BE2C (cell line): ENCODE measurements at regions not wholly inside any gene's neighbourhood (a gene's known extent, or its start where the extent isn't known, plus 50 kb on each side); places are given as distances from the start of the nearest gene placed in this dataset.
"Not testable (repeated sequence)": the region's sequence is repeated elsewhere in the genome, so short reads cannot be mapped to it uniquely, and the experiment has no call there.

Experiments
- DNase-seq: peaks from one replicate; pipeline ENCODE4 v3.0.0-alpha.2; 2020
- H3K27me3 ChIP-seq: fragments of 250-450 bp; sonication (Bioruptor Pico); 2 replicates; pipeline ENCODE4 v1.5.1; 2020; ENCODE audit warnings: mild to moderate bottlenecking
- H3K36me3 ChIP-seq: fragments of 250-450 bp; sonication (Bioruptor Pico); 2 replicates; pipeline ENCODE4 v1.5.1; 2020; ENCODE audit warnings: mild to moderate bottlenecking
- H3K4me1 ChIP-seq: fragments of 250-450 bp; sonication (Bioruptor Pico); 2 replicates; pipeline ENCODE4 v1.5.1; 2020
- H3K4me3 ChIP-seq: 2 replicates; pipeline ENCODE4 v1.5.1; 2011; ENCODE audit warnings: low read depth, low read length
- H3K9me3 ChIP-seq: fragments of 250-450 bp; sonication (Bioruptor Pico); 2 replicates; pipeline ENCODE4 v1.5.1; 2020
- CTCF ChIP-seq: IDR thresholded peaks from 2 replicates; pipeline ENCODE4 v1.5.1; 2012; ENCODE audit warnings: mild to moderate bottlenecking, low read depth, low read length

- Histone ChIP-seq H3K27me3 (no peaks in the 10 kb centered on the region), H3K9me3 (no peaks in the 10 kb centered on the region), H3K36me3 (no peaks in the 10 kb centered on the region), H3K4me3 (no peak overlapping the region), H3K4me1 (no peaks in the 10 kb centered on the region)
- TF ChIP-seq CTCF, result no peak
- no peak for DNase-seq
These were observed 286.1 kb downstream of the ANXA1 start for GRCh38 chr9:73437758-73438157.

- H3K27me3 ChIP-seq, DNase-seq, H3K4me3 ChIP-seq, H3K36me3 ChIP-seq, H3K4me1 ChIP-seq, H3K9me3 ChIP-seq: not testable (repeated sequence)
These were observed 288.2 kb downstream of the ANXA1 start for GRCh38 chr9:73439839-73440238.

DNA sequence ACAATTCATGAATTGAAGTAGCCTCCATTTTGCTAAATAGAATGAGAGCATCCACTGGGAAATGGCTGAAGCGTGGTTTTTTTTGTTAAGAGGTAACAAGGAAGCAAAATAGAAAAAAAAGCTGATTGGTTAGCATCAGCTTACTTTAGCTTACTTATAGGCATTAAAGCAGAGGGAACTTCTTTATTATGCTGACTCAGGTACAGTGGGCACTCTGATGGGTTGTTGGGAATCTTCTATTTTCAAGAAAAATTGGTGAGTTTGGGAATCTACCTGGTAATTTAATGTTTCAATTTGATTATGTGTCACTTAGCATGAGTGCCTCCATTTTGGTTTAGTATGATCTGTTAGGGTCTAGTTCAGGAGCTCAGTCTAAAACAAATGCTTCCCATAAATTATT is 289.6 kb downstream of the ANXA1 start:
- Histone ChIP-seq H3K9me3 (no peaks in the 10 kb centered on the region), H3K27me3 (no peaks in the 10 kb centered on the region), H3K36me3 (no peaks in the 10 kb centered on the region), H3K4me3 (no peak overlapping the region), H3K4me1 (no peaks in the 10 kb centered on the region)
- DNase-seq, result no peak
- TF ChIP-seq CTCF, result no peak

- no peaks in the 10 kb centered on the region for H3K4me1 ChIP-seq
- H3K4me3 ChIP-seq, result no peak overlapping the region
- no peaks in the 10 kb centered on the region for H3K9me3 ChIP-seq
- H3K27me3 ChIP-seq, result no peaks in the 10 kb centered on the region
- no peak for TF ChIP-seq CTCF
- no peak for DNase-seq
- H3K36me3 ChIP-seq, result no peaks in the 10 kb centered on the region
These were observed 290.5 kb downstream of the ANXA1 start for GRCh38 chr9:73441890-73442818.

DNA sequence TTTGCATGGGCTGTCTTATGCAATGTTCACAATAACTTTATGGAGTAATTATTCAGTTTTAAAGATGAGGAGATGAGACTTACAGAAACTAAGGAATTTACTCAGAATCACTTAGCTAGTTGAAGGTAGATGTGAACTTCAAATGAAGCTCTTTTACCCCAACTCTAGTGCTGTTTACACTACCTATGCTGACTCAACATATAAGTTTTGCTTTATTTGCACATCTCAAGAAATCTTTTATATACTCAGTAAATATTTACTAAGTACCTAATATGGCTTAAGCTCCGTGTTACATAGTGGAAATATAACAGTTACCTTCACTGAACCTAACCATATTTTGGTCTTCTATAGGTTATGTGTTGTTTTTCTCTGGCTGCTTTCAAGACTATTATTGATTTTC is 293.2 kb downstream of the ANXA1 start:
- Histone ChIP-seq H3K4me1 (no peaks in the 10 kb centered on the region), H3K9me3 (no peaks in the 10 kb centered on the region), H3K36me3 (no peaks in the 10 kb centered on the region), H3K4me3 (no peak overlapping the region), H3K27me3 (no peaks in the 10 kb centered on the region)
- DNase-seq, result no peak
- TF ChIP-seq CTCF, result no peak

GRCh38 chr9:73445384-73445783 is 293.7 kb downstream of the ANXA1 start:
- DNase-seq, H3K4me3 ChIP-seq, H3K27me3 ChIP-seq, H3K36me3 ChIP-seq, H3K4me1 ChIP-seq, H3K9me3 ChIP-seq: not testable (repeated sequence)

- no peak for TF ChIP-seq CTCF
- Histone ChIP-seq H3K36me3 (no peaks in the 10 kb centered on the region), H3K4me3 (no peak overlapping the region), H3K27me3 (no peaks in the 10 kb centered on the region), H3K4me1 (no peaks in the 10 kb centered on the region), H3K9me3 (no peaks in the 10 kb centered on the region)
- no peak for DNase-seq
These were observed 294.6 kb downstream of the ANXA1 start for GRCh38 chr9:73446306-73446705.
